GM12878 (cell line): ENCODE measurements at regions not wholly inside any gene's neighbourhood (a gene's known extent, or its start where the extent isn't known, plus 50 kb on each side); places are given as distances from the start of the nearest gene placed in this dataset.

Experiments
- ESRRA ChIP-seq: IDR thresholded peaks from 2 replicates; pipeline ENCODE4 v1.6.1; 2012; ENCODE audit warnings: mild to moderate bottlenecking, low read length, improper control_type of control experiment
- MEF2B ChIP-seq: fragments of 450-650 bp; IDR thresholded peaks from 2 replicates; pipeline ENCODE4 v1.6.1; 2018; ENCODE audit warnings: mild to moderate bottlenecking, moderate library complexity; ENCODE audit not compliant: partially characterized antibody, poor library complexity, severe bottlenecking
- PAX5 ChIP-seq: IDR thresholded peaks from 2 replicates; pipeline ENCODE4 v1.6.1; 2011; ENCODE audit warnings: low read depth, low read length, borderline replicate concordance
- SIX5 ChIP-seq: IDR thresholded peaks from 2 replicates; pipeline ENCODE4 v1.6.1; 2011; ENCODE audit warnings: mild to moderate bottlenecking, low read depth, low read length, moderate library complexity; ENCODE audit not compliant: severe bottlenecking
- SP1 ChIP-seq: IDR thresholded peaks from one replicate; pipeline ENCODE4 v1.6.1; 2011; ENCODE audit warnings: low read depth, low read length
- TF ChIP-seq, protein P1 (sequence below): fragments of 450-650 bp; formaldehyde crosslinking; IDR thresholded peaks from 2 replicates; pipeline ENCODE4 v1.5.0; 2022; ENCODE audit warnings: mild to moderate bottlenecking, missing genetic modification characterization
- TF ChIP-seq, protein P2 (sequence below), 3 experiments: IDR thresholded peaks in 2 of 3; conservative IDR thresholded peaks in 1 of 3; 2 replicates each; pipeline ENCODE4 v1.5.1; 2011; ENCODE audit warnings: low read depth in 3 of 3, low read length in 3 of 3, mild to moderate bottlenecking in 3 of 3, control low read depth in 2 of 3, moderate library complexity in 2 of 3, inconsistent platforms in 1 of 3, mixed read lengths in 1 of 3; ENCODE audit not compliant: control insufficient read depth in 2 of 3, insufficient read depth in 1 of 3; ENCODE audit errors: extremely low read depth in 1 of 3
- TF ChIP-seq, protein P3 (sequence below): IDR thresholded peaks from 2 replicates; pipeline ENCODE4 v1.6.1; 2011; ENCODE audit warnings: borderline replicate concordance, low read depth, mild to moderate bottlenecking, moderate library complexity, low read length; ENCODE audit not compliant: insufficient read depth, poor library complexity, severe bottlenecking
- TF ChIP-seq, protein P4 (sequence below): IDR thresholded peaks from 2 replicates; pipeline ENCODE4 v1.6.1; 2012; ENCODE audit warnings: low read length, inconsistent platforms

DNA sequence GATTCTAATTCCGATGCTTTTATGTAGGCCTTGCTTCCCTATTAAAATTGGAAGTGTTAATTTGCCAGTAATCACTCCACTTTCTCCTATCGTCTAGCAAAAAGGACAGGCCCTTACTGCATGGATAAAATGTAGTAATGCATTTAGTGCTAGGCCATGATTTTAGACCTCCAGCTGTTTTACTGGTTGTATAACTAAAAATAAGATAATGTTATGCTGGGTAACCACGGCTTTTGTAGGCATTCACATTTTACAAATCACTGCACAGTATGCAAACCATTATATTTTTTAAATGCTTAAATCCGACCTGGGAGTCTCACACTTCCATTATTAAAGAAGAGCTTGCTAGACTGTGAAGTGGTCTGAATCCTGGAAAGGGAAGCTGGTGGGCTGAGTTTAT is 179.5 kb downstream of the TFAP2A start:
- TF ChIP-seq, protein P1, sequence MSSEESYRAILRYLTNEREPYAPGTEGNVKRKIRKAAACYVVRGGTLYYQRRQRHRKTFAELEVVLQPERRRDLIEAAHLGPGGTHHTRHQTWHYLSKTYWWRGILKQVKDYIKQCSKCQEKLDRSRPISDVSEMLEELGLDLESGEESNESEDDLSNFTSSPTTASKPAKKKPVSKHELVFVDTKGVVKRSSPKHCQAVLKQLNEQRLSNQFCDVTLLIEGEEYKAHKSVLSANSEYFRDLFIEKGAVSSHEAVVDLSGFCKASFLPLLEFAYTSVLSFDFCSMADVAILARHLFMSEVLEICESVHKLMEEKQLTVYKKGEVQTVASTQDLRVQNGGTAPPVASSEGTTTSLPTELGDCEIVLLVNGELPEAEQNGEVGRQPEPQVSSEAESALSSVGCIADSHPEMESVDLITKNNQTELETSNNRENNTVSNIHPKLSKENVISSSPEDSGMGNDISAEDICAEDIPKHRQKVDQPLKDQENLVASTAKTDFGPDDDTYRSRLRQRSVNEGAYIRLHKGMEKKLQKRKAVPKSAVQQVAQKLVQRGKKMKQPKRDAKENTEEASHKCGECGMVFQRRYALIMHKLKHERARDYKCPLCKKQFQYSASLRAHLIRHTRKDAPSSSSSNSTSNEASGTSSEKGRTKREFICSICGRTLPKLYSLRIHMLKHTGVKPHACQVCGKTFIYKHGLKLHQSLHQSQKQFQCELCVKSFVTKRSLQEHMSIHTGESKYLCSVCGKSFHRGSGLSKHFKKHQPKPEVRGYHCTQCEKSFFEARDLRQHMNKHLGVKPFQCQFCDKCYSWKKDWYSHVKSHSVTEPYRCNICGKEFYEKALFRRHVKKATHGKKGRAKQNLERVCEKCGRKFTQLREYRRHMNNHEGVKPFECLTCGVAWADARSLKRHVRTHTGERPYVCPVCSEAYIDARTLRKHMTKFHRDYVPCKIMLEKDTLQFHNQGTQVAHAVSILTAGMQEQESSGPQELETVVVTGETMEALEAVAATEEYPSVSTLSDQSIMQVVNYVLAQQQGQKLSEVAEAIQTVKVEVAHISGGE (CRISPR knock-in tag): no peak
- TF ChIP-seq PAX5 (no peak), SP1 (no peak), ESRRA (no peak), MEF2B (no peak), SIX5 (no peak)
- TF ChIP-seq, protein P2, sequence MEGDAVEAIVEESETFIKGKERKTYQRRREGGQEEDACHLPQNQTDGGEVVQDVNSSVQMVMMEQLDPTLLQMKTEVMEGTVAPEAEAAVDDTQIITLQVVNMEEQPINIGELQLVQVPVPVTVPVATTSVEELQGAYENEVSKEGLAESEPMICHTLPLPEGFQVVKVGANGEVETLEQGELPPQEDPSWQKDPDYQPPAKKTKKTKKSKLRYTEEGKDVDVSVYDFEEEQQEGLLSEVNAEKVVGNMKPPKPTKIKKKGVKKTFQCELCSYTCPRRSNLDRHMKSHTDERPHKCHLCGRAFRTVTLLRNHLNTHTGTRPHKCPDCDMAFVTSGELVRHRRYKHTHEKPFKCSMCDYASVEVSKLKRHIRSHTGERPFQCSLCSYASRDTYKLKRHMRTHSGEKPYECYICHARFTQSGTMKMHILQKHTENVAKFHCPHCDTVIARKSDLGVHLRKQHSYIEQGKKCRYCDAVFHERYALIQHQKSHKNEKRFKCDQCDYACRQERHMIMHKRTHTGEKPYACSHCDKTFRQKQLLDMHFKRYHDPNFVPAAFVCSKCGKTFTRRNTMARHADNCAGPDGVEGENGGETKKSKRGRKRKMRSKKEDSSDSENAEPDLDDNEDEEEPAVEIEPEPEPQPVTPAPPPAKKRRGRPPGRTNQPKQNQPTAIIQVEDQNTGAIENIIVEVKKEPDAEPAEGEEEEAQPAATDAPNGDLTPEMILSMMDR (IDR thresholded peaks at IDR 0.05 in 2 of 3, conservative IDR thresholded peaks at IDR 0.05 in 1 of 3; ENCODE audit: control insufficient read depth in 2 of 3, extremely low read depth in 1 of 3, insufficient read depth in 1 of 3, low read depth in 3 of 3, low read length in 3 of 3): no peak
- TF ChIP-seq, protein P3, sequence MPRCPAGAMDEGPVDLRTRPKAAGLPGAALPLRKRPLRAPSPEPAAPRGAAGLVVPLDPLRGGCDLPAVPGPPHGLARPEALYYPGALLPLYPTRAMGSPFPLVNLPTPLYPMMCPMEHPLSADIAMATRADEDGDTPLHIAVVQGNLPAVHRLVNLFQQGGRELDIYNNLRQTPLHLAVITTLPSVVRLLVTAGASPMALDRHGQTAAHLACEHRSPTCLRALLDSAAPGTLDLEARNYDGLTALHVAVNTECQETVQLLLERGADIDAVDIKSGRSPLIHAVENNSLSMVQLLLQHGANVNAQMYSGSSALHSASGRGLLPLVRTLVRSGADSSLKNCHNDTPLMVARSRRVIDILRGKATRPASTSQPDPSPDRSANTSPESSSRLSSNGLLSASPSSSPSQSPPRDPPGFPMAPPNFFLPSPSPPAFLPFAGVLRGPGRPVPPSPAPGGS: no peak
- TF ChIP-seq, protein P4, sequence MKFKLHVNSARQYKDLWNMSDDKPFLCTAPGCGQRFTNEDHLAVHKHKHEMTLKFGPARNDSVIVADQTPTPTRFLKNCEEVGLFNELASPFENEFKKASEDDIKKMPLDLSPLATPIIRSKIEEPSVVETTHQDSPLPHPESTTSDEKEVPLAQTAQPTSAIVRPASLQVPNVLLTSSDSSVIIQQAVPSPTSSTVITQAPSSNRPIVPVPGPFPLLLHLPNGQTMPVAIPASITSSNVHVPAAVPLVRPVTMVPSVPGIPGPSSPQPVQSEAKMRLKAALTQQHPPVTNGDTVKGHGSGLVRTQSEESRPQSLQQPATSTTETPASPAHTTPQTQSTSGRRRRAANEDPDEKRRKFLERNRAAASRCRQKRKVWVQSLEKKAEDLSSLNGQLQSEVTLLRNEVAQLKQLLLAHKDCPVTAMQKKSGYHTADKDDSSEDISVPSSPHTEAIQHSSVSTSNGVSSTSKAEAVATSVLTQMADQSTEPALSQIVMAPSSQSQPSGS: no peak
